ENCODE measurements at regions not wholly inside any gene's neighbourhood (a gene's known extent, or its start where the extent isn't known, plus 50 kb on each side); places are given as distances from the start of the nearest gene placed in this dataset.
"Not testable (repeated sequence)": the region's sequence is repeated elsewhere in the genome, so short reads cannot be mapped to it uniquely, and the experiment has no call there.

GRCh38 chr5:25650316-25650715 lies 1005.5 kb upstream of the CDH10 start:
- not testable (repeated sequence) for H3K9me3 ChIP-seq (ENCODE audit: control insufficient read depth, low read depth, low read length); H3K27me3 ChIP-seq (ENCODE audit: control insufficient read depth, insufficient read depth, low read length); H3K4me1 ChIP-seq (ENCODE audit: control insufficient read depth, low read depth, low read length); H3K9ac ChIP-seq (ENCODE audit: low read length); H3K4me3 ChIP-seq (ENCODE audit: low read length); H3K36me3 ChIP-seq (ENCODE audit: control insufficient read depth, low read depth, low read length); H3K27ac ChIP-seq (ENCODE audit: low read length)

DNA sequence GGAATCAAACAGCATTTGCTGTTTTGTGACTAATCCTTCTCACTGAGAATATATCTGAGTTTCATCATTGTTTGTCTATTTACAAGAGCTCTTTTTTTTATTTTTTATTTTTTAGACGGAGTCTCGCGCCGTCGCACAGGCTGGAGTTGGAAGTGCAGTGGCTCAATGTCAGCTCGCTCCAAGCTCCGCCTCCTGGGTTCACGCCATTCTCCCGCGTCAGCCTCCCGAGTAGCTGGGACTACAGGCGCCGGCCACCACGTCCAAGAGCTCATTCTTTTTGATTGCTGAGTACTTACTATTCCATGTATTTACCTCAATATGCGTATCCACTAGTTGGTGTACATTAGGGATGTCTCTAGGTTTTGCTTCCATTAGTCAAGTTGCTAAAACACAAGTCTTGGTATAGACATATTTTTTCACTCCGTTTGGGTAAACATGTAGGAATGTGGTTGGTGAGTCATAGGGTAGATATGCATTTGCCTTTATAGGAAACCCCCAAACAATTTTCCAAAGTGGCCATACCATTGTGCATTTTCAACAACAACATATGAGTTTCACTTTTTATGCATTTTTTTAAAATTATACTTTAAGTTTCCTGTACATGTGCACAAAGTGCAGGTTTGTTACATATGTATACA lies 1005.0 kb upstream of the CDH10 start:
- Histone ChIP-seq H3K9ac (ENCODE audit: low read length) (no peak overlapping the region), H3K36me3 (ENCODE audit: control insufficient read depth, low read depth, low read length) (no peaks in the 10 kb centered on the region), H3K9me3 (ENCODE audit: control insufficient read depth, low read depth, low read length) (no peaks in the 10 kb centered on the region), H3K4me1 (ENCODE audit: control insufficient read depth, low read depth, low read length) (no peaks in the 10 kb centered on the region), H3K27ac (ENCODE audit: low read length) (no peak overlapping the region), H3K27me3 (ENCODE audit: control insufficient read depth, insufficient read depth, low read length) (no peaks in the 10 kb centered on the region), H3K4me3 (ENCODE audit: low read length) (no peak overlapping the region)

DNA sequence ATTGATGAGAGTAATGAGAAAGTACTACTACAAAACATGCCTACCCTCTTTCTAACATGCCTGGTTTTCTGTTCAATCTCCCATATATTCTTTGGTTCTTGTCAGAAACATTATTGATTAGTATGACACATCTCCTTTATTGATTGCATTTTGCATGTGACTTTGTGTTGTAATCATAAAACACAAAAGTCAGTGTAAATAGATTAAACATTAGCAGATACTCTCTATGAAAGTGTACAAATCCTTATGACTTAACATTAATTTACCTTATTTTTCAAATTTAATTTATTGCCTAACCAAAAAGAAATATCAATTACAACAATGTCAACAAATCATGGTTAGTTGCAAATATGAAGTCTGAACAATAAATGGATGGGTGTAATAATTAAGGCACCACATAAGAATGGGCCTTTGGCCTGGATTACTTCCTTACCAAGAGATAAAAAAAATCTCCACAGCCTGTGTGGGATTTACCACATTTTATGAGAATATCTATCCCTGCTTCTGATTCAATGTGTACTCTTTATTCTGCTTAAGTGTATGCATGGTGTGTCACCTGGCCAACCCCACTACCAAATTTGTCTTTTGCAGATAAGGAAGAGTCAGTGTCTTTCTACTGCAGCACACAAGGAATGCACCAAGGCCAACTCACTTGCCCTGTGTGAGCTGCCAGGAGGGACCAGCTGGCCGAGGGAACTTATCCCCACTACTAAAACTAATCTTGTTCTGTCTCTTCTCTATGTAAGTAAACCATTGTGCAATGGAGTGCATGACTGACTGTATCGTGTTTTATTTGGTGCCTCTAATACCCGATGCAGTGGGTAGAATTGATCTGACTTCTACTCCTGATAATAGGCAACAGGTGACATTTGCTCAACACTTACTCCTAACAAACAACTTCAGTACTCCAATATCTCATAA lies 1001.9 kb upstream of the CDH10 start:
- no peaks in the 10 kb centered on the region for H3K36me3 ChIP-seq (ENCODE audit: control insufficient read depth, low read depth, low read length)
- no peak overlapping the region for H3K9ac ChIP-seq (ENCODE audit: low read length)
- H3K9me3 ChIP-seq (ENCODE audit: control insufficient read depth, low read depth, low read length) = no peaks in the 10 kb centered on the region
- H3K4me3 ChIP-seq (ENCODE audit: low read length) = no peak overlapping the region
- no peaks in the 10 kb centered on the region for H3K27me3 ChIP-seq (ENCODE audit: control insufficient read depth, insufficient read depth, low read length)
- no peak overlapping the region for H3K27ac ChIP-seq (ENCODE audit: low read length)
- H3K4me1 ChIP-seq (ENCODE audit: control insufficient read depth, low read depth, low read length) = no peaks in the 10 kb centered on the region

- Histone ChIP-seq H3K27me3 (ENCODE audit: control insufficient read depth, insufficient read depth, low read length) (no peaks in the 10 kb centered on the region), H3K27ac (ENCODE audit: low read length) (no peak overlapping the region), H3K36me3 (ENCODE audit: control insufficient read depth, low read depth, low read length) (no peaks in the 10 kb centered on the region), H3K4me3 (ENCODE audit: low read length) (no peak overlapping the region), H3K9me3 (ENCODE audit: control insufficient read depth, low read depth, low read length) (no peaks in the 10 kb centered on the region), H3K9ac (ENCODE audit: low read length) (no peak overlapping the region), H3K4me1 (ENCODE audit: control insufficient read depth, low read depth, low read length) (no peaks in the 10 kb centered on the region)
Observed at GRCh38 chr5:25641124-25641523, 996.3 kb upstream of the CDH10 start.

DNA sequence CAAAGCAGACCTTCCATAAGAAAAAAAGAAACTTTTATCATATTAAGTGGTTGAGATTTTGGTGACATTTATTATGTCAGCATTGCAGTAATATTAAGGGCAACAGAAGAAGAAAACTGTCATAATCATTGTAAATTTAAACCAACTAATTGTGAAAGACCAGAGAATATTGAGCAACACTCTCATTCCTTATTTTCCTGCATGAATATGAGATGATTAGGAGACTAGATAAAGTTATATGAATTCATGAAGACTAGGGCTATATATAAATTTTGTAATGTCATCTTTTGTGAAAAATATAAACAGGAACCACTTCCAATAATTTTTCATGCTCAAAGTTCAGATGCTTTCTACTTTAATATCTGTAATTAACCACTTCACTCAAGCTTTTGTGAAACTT lies 974.5 kb upstream of the CDH10 start:
- Histone ChIP-seq H3K4me1 (ENCODE audit: control insufficient read depth, low read depth, low read length) (no peaks in the 10 kb centered on the region), H3K27ac (ENCODE audit: low read length) (no peak overlapping the region), H3K9me3 (ENCODE audit: control insufficient read depth, low read depth, low read length) (no peaks in the 10 kb centered on the region), H3K9ac (ENCODE audit: low read length) (no peak overlapping the region), H3K27me3 (ENCODE audit: control insufficient read depth, insufficient read depth, low read length) (no peaks in the 10 kb centered on the region), H3K36me3 (ENCODE audit: control insufficient read depth, low read depth, low read length) (no peaks in the 10 kb centered on the region), H3K4me3 (ENCODE audit: low read length) (no peak overlapping the region)

DNA sequence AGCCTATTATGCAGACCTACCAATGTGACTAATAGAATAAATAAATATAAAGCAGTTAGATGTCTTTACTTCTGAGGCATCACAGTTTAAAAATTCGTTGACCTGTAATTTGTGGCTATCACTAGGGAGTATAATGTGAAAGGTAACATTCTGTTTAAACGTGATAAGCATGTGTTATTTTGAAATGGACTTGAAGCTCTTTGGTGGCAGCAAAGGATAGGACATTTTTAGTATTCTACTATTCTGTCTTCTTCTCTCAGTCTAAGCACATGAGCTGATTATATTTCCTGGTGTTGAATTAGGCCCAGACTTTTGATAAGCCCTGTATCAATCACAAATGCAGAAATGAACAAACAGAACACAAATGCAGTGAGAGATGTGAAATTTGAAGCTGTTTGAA lies 974.0 kb upstream of the CDH10 start:
- H3K4me3 ChIP-seq (ENCODE audit: low read length) = no peak overlapping the region
- H3K27me3 ChIP-seq (ENCODE audit: control insufficient read depth, insufficient read depth, low read length) = no peaks in the 10 kb centered on the region
- no peaks in the 10 kb centered on the region for H3K36me3 ChIP-seq (ENCODE audit: control insufficient read depth, low read depth, low read length)
- no peaks in the 10 kb centered on the region for H3K4me1 ChIP-seq (ENCODE audit: control insufficient read depth, low read depth, low read length)
- H3K27ac ChIP-seq (ENCODE audit: low read length) = no peak overlapping the region
- H3K9me3 ChIP-seq (ENCODE audit: control insufficient read depth, low read depth, low read length) = no peaks in the 10 kb centered on the region
- no peak overlapping the region for H3K9ac ChIP-seq (ENCODE audit: low read length)

GRCh38 chr5:25614466-25614865 lies 969.7 kb upstream of the CDH10 start:
- no peak overlapping the region for H3K27ac ChIP-seq (ENCODE audit: low read length)
- no peaks in the 10 kb centered on the region for H3K27me3 ChIP-seq (ENCODE audit: control insufficient read depth, insufficient read depth, low read length)
- H3K9ac ChIP-seq (ENCODE audit: low read length) = no peak overlapping the region
- H3K4me3 ChIP-seq (ENCODE audit: low read length) = no peak overlapping the region
- no peaks in the 10 kb centered on the region for H3K9me3 ChIP-seq (ENCODE audit: control insufficient read depth, low read depth, low read length)
- no peaks in the 10 kb centered on the region for H3K4me1 ChIP-seq (ENCODE audit: control insufficient read depth, low read depth, low read length)
- H3K36me3 ChIP-seq (ENCODE audit: control insufficient read depth, low read depth, low read length) = no peaks in the 10 kb centered on the region

DNA sequence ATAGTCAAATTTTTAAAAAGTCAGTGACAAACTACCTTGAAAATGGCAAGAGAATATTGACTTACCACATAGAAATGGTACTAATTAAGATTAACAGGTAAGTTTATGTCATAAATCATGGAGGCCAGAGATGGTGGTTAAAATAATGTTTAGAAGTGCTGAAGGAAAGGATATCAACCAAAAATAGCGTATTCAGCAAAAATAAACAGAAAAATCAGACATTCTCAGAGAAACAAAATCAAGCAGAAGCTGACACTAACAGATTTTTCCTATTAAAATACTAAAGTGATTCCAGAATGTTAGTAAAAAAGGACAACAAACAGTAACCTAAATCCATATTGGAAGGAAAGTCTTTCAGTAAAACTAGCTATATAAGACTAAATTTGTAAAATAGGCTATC lies 959.9 kb upstream of the CDH10 start:
- Histone ChIP-seq H3K4me3 (ENCODE audit: low read length) (no peak overlapping the region), H3K27ac (ENCODE audit: low read length) (no peak overlapping the region), H3K4me1 (ENCODE audit: control insufficient read depth, low read depth, low read length) (no peaks in the 10 kb centered on the region), H3K27me3 (ENCODE audit: control insufficient read depth, insufficient read depth, low read length) (no peaks in the 10 kb centered on the region), H3K36me3 (ENCODE audit: control insufficient read depth, low read depth, low read length) (no peaks in the 10 kb centered on the region), H3K9me3 (ENCODE audit: control insufficient read depth, low read depth, low read length) (no peaks in the 10 kb centered on the region), H3K9ac (ENCODE audit: low read length) (no peak overlapping the region)

- H3K4me3 ChIP-seq (ENCODE audit: low read length) = no peak overlapping the region
- no peaks in the 10 kb centered on the region for H3K36me3 ChIP-seq (ENCODE audit: control insufficient read depth, low read depth, low read length)
- H3K27ac ChIP-seq (ENCODE audit: low read length) = no peak overlapping the region
- no peak overlapping the region for H3K9ac ChIP-seq (ENCODE audit: low read length)
- peaks cover 5% of the 10 kb centered on the region for H3K4me1 ChIP-seq (ENCODE audit: control insufficient read depth, low read depth, low read length)
- no peaks in the 10 kb centered on the region for H3K9me3 ChIP-seq (ENCODE audit: control insufficient read depth, low read depth, low read length)
- H3K27me3 ChIP-seq (ENCODE audit: control insufficient read depth, insufficient read depth, low read length) = no peaks in the 10 kb centered on the region
Observed at GRCh38 chr5:25579111-25579510, 934.3 kb upstream of the CDH10 start.

GRCh38 chr5:25573691-25574090 lies 928.9 kb upstream of the CDH10 start:
- no peaks in the 10 kb centered on the region for H3K36me3 ChIP-seq (ENCODE audit: control insufficient read depth, low read depth, low read length)
- H3K27ac ChIP-seq (ENCODE audit: low read length) = no peak overlapping the region
- no peak overlapping the region for H3K9ac ChIP-seq (ENCODE audit: low read length)
- H3K4me1 ChIP-seq (ENCODE audit: control insufficient read depth, low read depth, low read length) = peaks cover 34% of the 10 kb centered on the region
- H3K4me3 ChIP-seq (ENCODE audit: low read length) = no peak overlapping the region
- no peaks in the 10 kb centered on the region for H3K9me3 ChIP-seq (ENCODE audit: control insufficient read depth, low read depth, low read length)
- H3K27me3 ChIP-seq (ENCODE audit: control insufficient read depth, insufficient read depth, low read length) = no peaks in the 10 kb centered on the region

- no peak overlapping the region for H3K4me3 ChIP-seq (ENCODE audit: low read length)
- H3K4me1 ChIP-seq (ENCODE audit: control insufficient read depth, low read depth, low read length) = peaks cover 39% of the 10 kb centered on the region
- H3K27me3 ChIP-seq (ENCODE audit: control insufficient read depth, insufficient read depth, low read length) = no peaks in the 10 kb centered on the region
- no peak overlapping the region for H3K27ac ChIP-seq (ENCODE audit: low read length)
- no peak overlapping the region for H3K9ac ChIP-seq (ENCODE audit: low read length)
- H3K36me3 ChIP-seq (ENCODE audit: control insufficient read depth, low read depth, low read length) = no peaks in the 10 kb centered on the region
- H3K9me3 ChIP-seq (ENCODE audit: control insufficient read depth, low read depth, low read length) = no peaks in the 10 kb centered on the region
Observed at GRCh38 chr5:25570067-25570583, 925.3 kb upstream of the CDH10 start.
